ENCODE measurements at regions not wholly inside any gene's neighbourhood (a gene's known extent, or its start where the extent isn't known, plus 50 kb on each side); places are given as distances from the start of the nearest gene placed in this dataset.

GRCh38 chr21:35352066-35352770 is 303.1 kb upstream of the RUNX1 start:
- DNase-seq (ENCODE audit: low read depth, low spot score), result no peak

- no peak for DNase-seq (ENCODE audit: low read depth, low spot score)
These were observed 302.3 kb upstream of the RUNX1 start for GRCh38 chr21:35351434-35351833.

GRCh38 chr21:35350965-35351364 is 301.9 kb upstream of the RUNX1 start:
- no peak for DNase-seq (ENCODE audit: low read depth, low spot score)

GRCh38 chr21:35349376-35350080 is 300.4 kb upstream of the RUNX1 start:
- DNase-seq (ENCODE audit: low read depth, low spot score), result no peak

GRCh38 chr21:35348686-35349085 is 299.6 kb upstream of the RUNX1 start:
- no peak for DNase-seq (ENCODE audit: low read depth, low spot score)

GRCh38 chr21:35346697-35347096 is 297.6 kb upstream of the RUNX1 start:
- DNase-seq (ENCODE audit: low read depth, low spot score), result no peak

GRCh38 chr21:35345954-35346353 is 296.9 kb upstream of the RUNX1 start:
- DNase-seq (ENCODE audit: low read depth, low spot score), result no peak

- DNase-seq (ENCODE audit: low read depth, low spot score), result no peak
These were observed 295.5 kb upstream of the RUNX1 start for GRCh38 chr21:35344582-35344981.

GRCh38 chr21:35343046-35343819 is 294.1 kb upstream of the RUNX1 start:
- no peak for DNase-seq (ENCODE audit: low read depth, low spot score)

GRCh38 chr21:35342440-35342839 is 293.3 kb upstream of the RUNX1 start:
- DNase-seq (ENCODE audit: low read depth, low spot score), result no peak

- DNase-seq (ENCODE audit: low read depth, low spot score), result no peak
These were observed 291.2 kb upstream of the RUNX1 start for GRCh38 chr21:35340273-35340672.

- no peak for DNase-seq (ENCODE audit: low read depth, low spot score)
These were observed 290.0 kb upstream of the RUNX1 start for GRCh38 chr21:35338881-35339632.

GRCh38 chr21:35338281-35338680 is 289.2 kb upstream of the RUNX1 start:
- DNase-seq (ENCODE audit: low read depth, low spot score), result no peak

GRCh38 chr21:35337573-35337972 is 288.5 kb upstream of the RUNX1 start:
- DNase-seq (ENCODE audit: low read depth, low spot score), result no peak

- no peak for DNase-seq (ENCODE audit: low read depth, low spot score)
These were observed 287.4 kb upstream of the RUNX1 start for GRCh38 chr21:35336534-35336933.

GRCh38 chr21:35335951-35336446 is 286.9 kb upstream of the RUNX1 start:
- no peak for DNase-seq (ENCODE audit: low read depth, low spot score)

GRCh38 chr21:35333831-35334618 is 284.9 kb upstream of the RUNX1 start:
- no peak for DNase-seq (ENCODE audit: low read depth, low spot score)

- DNase-seq (ENCODE audit: low read depth, low spot score), result no peak
These were observed 283.8 kb upstream of the RUNX1 start for GRCh38 chr21:35332841-35333426.

GRCh38 chr21:35329940-35330660 is 281.0 kb upstream of the RUNX1 start:
- no peak for DNase-seq (ENCODE audit: low read depth, low spot score)

Data from pulmonary artery endothelial cell (primary cell).